ENCODE measurements at regions not wholly inside any gene's neighbourhood (a gene's known extent, or its start where the extent isn't known, plus 50 kb on each side); places are given as distances from the start of the nearest gene placed in this dataset.

DNA sequence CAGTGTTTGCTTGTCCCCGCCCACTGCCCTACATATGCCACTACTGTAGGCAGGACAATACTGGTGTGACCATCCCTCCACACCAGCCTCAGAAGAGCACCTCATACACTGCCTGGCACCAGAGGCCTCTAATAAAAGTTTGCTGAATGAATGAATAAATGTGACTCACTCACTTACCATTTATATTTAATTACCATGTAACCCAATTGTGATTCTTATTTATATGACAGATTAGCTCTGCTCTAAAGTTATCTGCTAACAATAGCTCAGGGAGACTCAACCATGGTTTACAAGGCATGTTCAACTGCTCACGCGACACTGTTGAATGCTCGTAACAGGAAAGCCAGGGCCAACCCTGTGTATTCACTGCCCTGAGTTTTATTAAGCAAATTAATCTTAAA, 66.0 kb upstream of the DOCK9 start:
- Histone ChIP-seq H2AFZ (ENCODE audit: low read length) (no peak overlapping the region), H3K27me3 (ENCODE audit: control insufficient read depth in 1 of 2, insufficient read depth in 2 of 2, low read length in 2 of 2) (no peaks in the 10 kb centered on the region), H3K27ac (ENCODE audit: extremely low read length, insufficient read depth, low read length) (no peak overlapping the region), H3K79me2 (ENCODE audit: insufficient read depth, low read length) (no peaks in the 10 kb centered on the region), H3K36me3 (replicated peaks in 1 of 2; ENCODE audit: control insufficient read depth in 1 of 2, insufficient read depth in 2 of 2, low read length in 2 of 2) (no peaks in the 10 kb centered on the region), H3K9me3 (ENCODE audit: low read length) (no peaks in the 10 kb centered on the region), H3K9ac (ENCODE audit: insufficient read depth, low read depth, low read length) (no peak overlapping the region), H3K4me1 (ENCODE audit: insufficient read depth, low read length) (no peaks in the 10 kb centered on the region), H4K20me1 (ENCODE audit: insufficient read depth, low read length) (no peaks in the 10 kb centered on the region), H3K4me3 (replicated peaks in 1 of 3; ENCODE audit: insufficient read depth in 1 of 3, low read depth in 2 of 3, low read length in 3 of 3) (no peak overlapping the region), H3K4me2 (ENCODE audit: low read depth, low read length) (no peak overlapping the region)
- intact Hi-C loops (cut with micrococcal nuclease; ENCODE audit: unreplicated experiment) (no loop called here), in situ Hi-C loops (cut with HindIII; ENCODE audit: extremely low pct_ligation_motif_present, low pct_unique_long_range_greater_than_20kb) (no loop called here)
- no TSS peak for BruUV-seq (replicated peaks)
- TF ChIP-seq ZNF329 (CRISPR knock-in tag; IDR thresholded peaks at IDR 0.05; ENCODE audit: low read depth) (no peak), PHF5A (CRISPR knock-in tag; IDR thresholded peaks at IDR 0.05; ENCODE audit: low read depth, unreplicated experiment) (no peak), MEF2D (CRISPR knock-in tag; IDR thresholded peaks at IDR 0.05) (no peak), ZNF263 (CRISPR knock-in tag; IDR thresholded peaks at IDR 0.05) (no peak), ATM (IDR thresholded peaks at IDR 0.05; ENCODE audit: borderline replicate concordance) (no peak), SP2 (CRISPR knock-in tag; IDR thresholded peaks at IDR 0.05) (no peak), EEA1 (CRISPR knock-in tag; IDR thresholded peaks at IDR 0.05; ENCODE audit: borderline replicate concordance) (no peak), ZNF12 (CRISPR knock-in tag; IDR thresholded peaks at IDR 0.05) (no peak), ZFY (CRISPR knock-in tag; IDR thresholded peaks at IDR 0.05) (no peak), ZNF17 (CRISPR knock-in tag; IDR thresholded peaks at IDR 0.05) (no peak), BRD4 (CRISPR knock-in tag; IDR thresholded peaks at IDR 0.05) (no peak)
- TF ChIP-seq, protein P1, sequence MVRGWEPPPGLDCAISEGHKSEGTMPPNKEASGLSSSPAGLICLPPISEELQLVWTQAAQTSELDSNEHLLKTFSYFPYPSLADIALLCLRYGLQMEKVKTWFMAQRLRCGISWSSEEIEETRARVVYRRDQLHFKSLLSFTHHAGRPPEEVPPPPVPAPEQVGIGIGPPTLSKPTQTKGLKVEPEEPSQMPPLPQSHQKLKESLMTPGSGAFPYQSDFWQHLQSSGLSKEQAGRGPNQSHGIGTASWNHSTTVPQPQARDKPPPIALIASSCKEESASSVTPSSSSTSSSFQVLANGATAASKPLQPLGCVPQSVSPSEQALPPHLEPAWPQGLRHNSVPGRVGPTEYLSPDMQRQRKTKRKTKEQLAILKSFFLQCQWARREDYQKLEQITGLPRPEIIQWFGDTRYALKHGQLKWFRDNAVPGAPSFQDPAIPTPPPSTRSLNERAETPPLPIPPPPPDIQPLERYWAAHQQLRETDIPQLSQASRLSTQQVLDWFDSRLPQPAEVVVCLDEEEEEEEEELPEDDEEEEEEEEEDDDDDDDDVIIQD (CRISPR knock-in tag; IDR thresholded peaks at IDR 0.05; ENCODE audit: low read depth): no peak
- CTCF ChIA-PET (ENCODE audit: low intra/inter-chr PET ratio, low total read pairs): no interaction called here
- POLR2A ChIA-PET: no interaction called here
- WGBS (ENCODE audit: low lambda C conversion rate): 82% methylated on average over 4 of the region's 4 CpGs
- no peak for FAIRE-seq
- DNase-seq (ENCODE audit: low spot score): no peak
- no peak for ATAC-seq

Data from HepG2 (cell line).